Aorta (tissue), 5 donors: ENCODE measurements at regions not wholly inside any gene's neighbourhood (a gene's known extent, or its start where the extent isn't known, plus 50 kb on each side); places are given as distances from the start of the nearest gene placed in this dataset.
"Not testable (repeated sequence)": the region's sequence is repeated elsewhere in the genome, so short reads cannot be mapped to it uniquely, and the experiment has no call there.

ENCODE experiments used
- ATAC-seq: fragments of 200-7000 bp; cut with Tn5 transposase; one replicate; pipeline ENCODE4 v1.9.1; 2022; ENCODE audit warnings: moderate library complexity; ENCODE audit not compliant: low FRiP score
- DNase-seq, 2 donors: peaks; one replicate each; pipeline ENCODE4 v3.0.0-alpha.2; 2020
- H3K27ac ChIP-seq, 2 donors: one replicate each; pipeline ENCODE4 v1.5.1; 2013; ENCODE audit warnings: low read length in 2 of 2, mild to moderate bottlenecking in 2 of 2, moderate library complexity in 2 of 2, control low read depth in 1 of 2, inconsistent platforms in 1 of 2, low read depth in 1 of 2
- H3K27me3 ChIP-seq, 2 donors: one replicate each; pipeline ENCODE4 v1.6.1; 2013; ENCODE audit warnings: control low read depth in 1 of 2, low read length in 1 of 2, mild to moderate bottlenecking in 1 of 2, moderate library complexity in 1 of 2; ENCODE audit not compliant: insufficient read depth in 2 of 2, control insufficient read depth in 1 of 2
- H3K36me3 ChIP-seq, 2 donors: one replicate each; pipeline ENCODE4 v1.6.1; 2013; ENCODE audit warnings: control low read depth in 1 of 2, low read length in 1 of 2, mild to moderate bottlenecking in 1 of 2; ENCODE audit not compliant: insufficient read depth in 2 of 2, control insufficient read depth in 1 of 2
- H3K4me1 ChIP-seq, 2 donors: one replicate each; pipeline ENCODE4 v1.6.1; 2013; ENCODE audit warnings: low read length in 2 of 2, control low read depth in 1 of 2, mild to moderate bottlenecking in 1 of 2, moderate library complexity in 1 of 2; ENCODE audit not compliant: insufficient read depth in 2 of 2, control insufficient read depth in 1 of 2
- H3K4me3 ChIP-seq, 2 donors: one replicate each; pipeline ENCODE4 v1.5.1; 2013; ENCODE audit warnings: low read length in 2 of 2, control low read depth in 1 of 2, mild to moderate bottlenecking in 1 of 2
- H3K9me3 ChIP-seq: one replicate; pipeline ENCODE4 v1.6.1; 2013; ENCODE audit warnings: mild to moderate bottlenecking, low read length; ENCODE audit not compliant: control insufficient read depth
- WGBS, 2 donors: extraction: QIAGEN DNeasy Blood & Tissue Kit; methylation state at CpG; one replicate each; pipeline ENCODE4 v1.1.7; 2013; 5-methylcytosine and 5-hydroxymethylcytosine counted together
- intact Hi-C, 2 donors: fragments of 100-400 bp; cut with DNase I; formaldehyde crosslinking; loops; one replicate each; pipeline versions ENCODE4 v1.14.2 to v1.15.0; 2022
- donor health status: healthy with polysubstance abuse.
- donor health status: Bipolar disorder and iron deficiency.
- donor health status: DM: no; HTN: no; CAD: no.
- donor health status: DM: no; HTN: no; CAD: no.
- donor health status: DM: yes; HTN: yes; CAD: no.

- no CpG with 5 or more reads among the region's 2 CpGs for WGBS, 2 donors
Measured at GRCh38 chr1:206256935-206257334, 53.6 kb downstream of the SRGAP2 start.

GRCh38 chr1:206261473-206261872 lies 58.1 kb downstream of the SRGAP2 start:
- intact Hi-C loops, H3K9me3 ChIP-seq, H3K4me1 ChIP-seq, H3K4me3 ChIP-seq, H3K27ac ChIP-seq, H3K36me3 ChIP-seq, DNase-seq, H3K27me3 ChIP-seq, ATAC-seq: not testable (repeated sequence)
- 82 to 94% methylated on average over 2 to 5 of the region's 5 CpGs for WGBS, 2 donors

More at GRCh38 chr1:206256935-206257334, 53.6 kb downstream of the SRGAP2 start:
- H3K9me3 ChIP-seq, H3K4me3 ChIP-seq, H3K36me3 ChIP-seq, DNase-seq, H3K4me1 ChIP-seq, ATAC-seq, H3K27ac ChIP-seq, H3K27me3 ChIP-seq, intact Hi-C loops: not testable (repeated sequence)

GRCh38 chr1:206262424-206262823 lies 59.1 kb downstream of the SRGAP2 start:
- ATAC-seq, H3K4me3 ChIP-seq, H3K27me3 ChIP-seq: not testable (repeated sequence)

GRCh38 chr1:206264916-206265315 lies 61.6 kb downstream of the SRGAP2 start:
- H3K4me3 ChIP-seq, H3K27ac ChIP-seq, H3K4me1 ChIP-seq, ATAC-seq, intact Hi-C loops, H3K9me3 ChIP-seq, H3K36me3 ChIP-seq, H3K27me3 ChIP-seq, DNase-seq: not testable (repeated sequence)
- no CpG with 5 or more reads among the region's 2 CpGs for WGBS, 2 donors

More at GRCh38 chr1:206262424-206262823, 59.1 kb downstream of the SRGAP2 start:
- intact Hi-C loops, H3K4me1 ChIP-seq, H3K36me3 ChIP-seq, H3K9me3 ChIP-seq, DNase-seq, H3K27ac ChIP-seq: not testable (repeated sequence)
- 60 to 76% methylated on average over 1 of the region's 2 CpGs for WGBS, 2 donors

- H3K36me3 ChIP-seq, ATAC-seq, H3K4me1 ChIP-seq, H3K27me3 ChIP-seq, H3K9me3 ChIP-seq, DNase-seq, H3K27ac ChIP-seq, H3K4me3 ChIP-seq, intact Hi-C loops: not testable (repeated sequence)
- no CpG with 5 or more reads among the region's 4 CpGs for WGBS, 2 donors
Measured at GRCh38 chr1:206271153-206271552, 67.8 kb downstream of the SRGAP2 start.

GRCh38 chr1:206273104-206273503 lies 69.8 kb downstream of the SRGAP2 start:
- H3K27ac ChIP-seq, ATAC-seq, H3K27me3 ChIP-seq, H3K4me3 ChIP-seq, DNase-seq, H3K36me3 ChIP-seq, H3K9me3 ChIP-seq, H3K4me1 ChIP-seq, intact Hi-C loops: not testable (repeated sequence)
- WGBS, 2 donors = 27% methylated on average over 1 of the region's 1 CpG; no CpG with 5 or more reads in 1 of the 2 donors

DNA sequence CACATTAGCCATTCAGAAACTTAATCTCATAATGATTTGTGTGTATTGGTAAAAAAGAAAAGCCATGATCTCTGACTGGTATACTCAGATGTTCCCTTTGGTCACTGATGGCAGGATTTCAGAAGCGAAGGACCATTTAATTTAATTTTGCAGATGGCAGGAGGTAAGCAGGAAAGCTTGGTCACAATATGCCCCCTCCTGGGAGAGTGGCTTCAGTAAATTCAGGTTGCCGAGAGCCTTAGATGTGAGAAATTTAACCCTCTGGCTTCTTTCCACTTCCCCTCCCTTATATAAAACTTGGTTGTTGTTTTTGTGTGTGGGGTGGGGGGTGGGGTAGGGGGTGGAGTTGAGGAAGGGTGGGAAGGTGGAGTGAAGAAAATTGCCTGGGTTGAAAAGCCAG lies 72.8 kb downstream of the SRGAP2 start:
- H3K36me3 ChIP-seq, H3K4me3 ChIP-seq, H3K4me1 ChIP-seq, intact Hi-C loops, H3K27me3 ChIP-seq, H3K9me3 ChIP-seq, H3K27ac ChIP-seq, ATAC-seq, DNase-seq: not testable (repeated sequence)
- 30 to 38% methylated on average over 1 of the region's 2 CpGs for WGBS, 2 donors

- H3K27me3 ChIP-seq, H3K4me1 ChIP-seq, H3K4me3 ChIP-seq, DNase-seq, H3K27ac ChIP-seq, ATAC-seq, H3K9me3 ChIP-seq, intact Hi-C loops, H3K36me3 ChIP-seq: not testable (repeated sequence)
- WGBS, 2 donors = 69 to 86% methylated on average over 2 to 3 of the region's 4 CpGs
Measured at GRCh38 chr1:206278683-206279082, 75.3 kb downstream of the SRGAP2 start.

GRCh38 chr1:206280683-206281082 lies 77.3 kb downstream of the SRGAP2 start:
- H3K27me3 ChIP-seq, H3K4me3 ChIP-seq, H3K27ac ChIP-seq, H3K36me3 ChIP-seq, intact Hi-C loops, H3K9me3 ChIP-seq, DNase-seq, H3K4me1 ChIP-seq: not testable (repeated sequence)
- ATAC-seq = peak; percentile 52
- 75 to 88% methylated on average over 1 of the region's 3 CpGs for WGBS, 2 donors
